NCI-H1694 treated with DMSO at 0.1 percent for 48 hours (cell line): ENCODE measurements at regions not wholly inside any gene's neighbourhood (a gene's known extent, or its start where the extent isn't known, plus 50 kb on each side); places are given as distances from the start of the nearest gene placed in this dataset.
"Not testable (repeated sequence)": the region's sequence is repeated elsewhere in the genome, so short reads cannot be mapped to it uniquely, and the experiment has no call there.

ENCODE experiments used
- DNase-seq: peaks from one replicate; lab custom pipeline; 2025; lab: John Stamatoyannopoulos, UW

DNA sequence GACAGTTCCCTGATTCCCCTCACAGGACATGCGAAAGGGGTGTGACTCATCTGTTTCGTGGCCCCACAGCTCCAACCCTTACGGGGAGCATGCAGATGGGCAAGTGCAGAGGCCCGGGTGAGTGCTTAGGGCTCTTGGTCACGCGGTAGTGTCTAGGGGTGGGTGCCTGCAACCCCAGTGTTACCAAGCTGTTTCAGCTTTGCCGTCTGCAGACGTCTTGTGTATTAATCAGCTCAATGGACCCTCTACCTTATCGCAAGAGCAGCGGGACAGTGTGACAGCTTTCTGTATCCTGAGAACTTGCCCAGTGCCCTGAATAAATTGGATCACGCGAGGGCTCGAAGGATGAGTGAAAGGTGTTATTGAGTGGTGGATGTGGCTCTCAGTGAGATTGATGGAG lies 816.4 kb upstream of the ANO3 start:
- DNase-seq, result no peak

DNA sequence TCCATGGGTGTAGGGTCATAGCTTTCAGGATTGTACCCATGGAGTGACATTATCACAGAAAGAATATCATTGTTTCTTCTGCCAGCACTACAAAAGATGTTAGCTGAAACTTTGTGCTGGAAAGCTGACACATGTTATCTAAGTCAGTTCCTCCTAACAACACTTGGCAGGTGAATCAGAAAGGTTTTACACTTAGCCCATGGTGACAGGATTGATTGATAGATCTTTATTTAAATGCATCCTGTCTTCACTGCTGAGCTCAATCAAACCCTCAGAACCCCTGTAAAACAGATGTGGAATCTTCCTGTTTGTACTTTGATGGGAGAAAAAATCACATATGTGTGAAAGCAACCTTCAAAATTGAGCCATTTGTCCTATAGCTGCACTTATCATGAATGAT lies 811.5 kb upstream of the ANO3 start:
- no peak for DNase-seq

- no peak for DNase-seq
These were observed 804.1 kb upstream of the ANO3 start for GRCh38 chr11:25527841-25528240.

GRCh38 chr11:25529572-25529971 lies 802.4 kb upstream of the ANO3 start:
- DNase-seq, result no peak

GRCh38 chr11:25535467-25536272 lies 796.3 kb upstream of the ANO3 start:
- DNase-seq, result no peak

DNA sequence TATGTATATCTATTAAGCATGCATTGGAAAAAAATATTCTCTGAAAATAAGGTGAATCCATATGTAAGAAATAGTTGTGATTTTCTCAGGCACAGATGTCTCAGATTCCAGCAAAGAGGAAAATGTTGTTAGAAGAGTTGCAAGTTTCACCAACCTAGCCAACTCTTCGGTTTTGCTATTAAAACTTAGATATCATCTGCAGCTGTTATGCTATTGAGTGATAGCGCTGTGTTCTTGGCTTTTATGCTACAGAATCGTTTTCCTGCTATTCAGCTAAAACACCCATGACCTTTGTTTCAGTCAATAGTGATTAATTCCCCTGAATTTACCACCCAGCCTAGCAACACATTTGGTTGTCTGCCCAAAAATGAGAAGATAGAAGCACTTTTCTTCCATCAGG lies 795.6 kb upstream of the ANO3 start:
- no peak for DNase-seq

- no peak for DNase-seq
These were observed 794.5 kb upstream of the ANO3 start for GRCh38 chr11:25537393-25537792.

DNA sequence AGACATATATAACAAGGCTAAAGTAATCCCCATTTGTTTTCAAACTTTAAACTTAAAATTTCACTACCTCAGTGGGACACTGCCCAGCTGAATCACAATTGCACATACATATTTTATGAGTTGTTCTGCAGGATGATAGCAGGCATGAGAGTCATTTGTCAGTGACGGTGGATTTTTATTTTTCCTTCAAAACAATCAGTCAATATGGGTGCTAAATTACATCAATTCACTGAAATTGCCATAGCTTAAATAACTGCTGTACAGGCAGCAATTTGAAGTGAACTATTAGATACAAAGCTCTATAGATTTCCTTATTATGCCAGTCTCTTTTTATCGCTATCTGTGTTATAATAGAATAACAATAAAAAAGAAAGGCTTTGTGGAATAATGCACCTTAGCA lies 784.6 kb upstream of the ANO3 start:
- no peak for DNase-seq

DNA sequence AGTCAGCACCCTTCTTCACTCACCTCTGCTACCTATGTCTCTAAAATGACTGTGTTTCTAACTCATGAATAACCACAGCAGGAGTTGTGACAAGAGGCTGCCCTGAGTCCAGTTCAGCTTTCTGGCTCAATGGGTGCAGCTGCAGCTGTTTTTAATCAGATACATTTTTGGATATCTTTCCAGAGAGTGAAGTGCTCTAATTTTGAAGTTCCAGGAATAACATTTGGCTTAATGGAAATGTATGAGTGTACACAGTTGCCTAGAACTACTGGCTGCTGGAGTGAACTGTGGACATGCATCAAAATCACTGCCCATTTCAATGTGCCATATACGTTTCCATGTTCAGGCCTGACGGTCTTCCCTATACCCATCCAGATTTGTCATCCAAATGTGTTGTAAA lies 769.5 kb upstream of the ANO3 start:
- DNase-seq, result no peak

GRCh38 chr11:25565846-25566245 lies 766.1 kb upstream of the ANO3 start:
- no peak for DNase-seq

GRCh38 chr11:25566298-25567200 lies 765.4 kb upstream of the ANO3 start:
- DNase-seq, result no peak

DNA sequence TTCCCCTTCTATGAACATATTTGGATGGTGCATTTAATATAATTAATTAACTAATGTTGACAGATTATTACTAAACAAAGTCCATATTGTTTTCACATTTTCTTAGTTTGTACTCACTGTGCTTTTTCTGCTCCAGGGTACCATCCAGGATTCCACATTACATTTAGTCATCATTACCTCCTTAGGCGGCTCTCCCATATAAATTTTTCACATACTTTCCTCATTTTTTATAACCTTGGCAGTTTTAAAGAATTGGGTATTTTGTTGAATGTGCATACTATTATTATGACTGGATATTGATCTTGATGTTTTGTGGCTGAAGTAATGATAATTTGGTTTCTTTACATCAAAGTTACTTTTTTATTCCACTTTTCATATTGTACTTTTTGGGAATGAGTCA lies 755.6 kb upstream of the ANO3 start:
- DNase-seq, result no peak

DNA sequence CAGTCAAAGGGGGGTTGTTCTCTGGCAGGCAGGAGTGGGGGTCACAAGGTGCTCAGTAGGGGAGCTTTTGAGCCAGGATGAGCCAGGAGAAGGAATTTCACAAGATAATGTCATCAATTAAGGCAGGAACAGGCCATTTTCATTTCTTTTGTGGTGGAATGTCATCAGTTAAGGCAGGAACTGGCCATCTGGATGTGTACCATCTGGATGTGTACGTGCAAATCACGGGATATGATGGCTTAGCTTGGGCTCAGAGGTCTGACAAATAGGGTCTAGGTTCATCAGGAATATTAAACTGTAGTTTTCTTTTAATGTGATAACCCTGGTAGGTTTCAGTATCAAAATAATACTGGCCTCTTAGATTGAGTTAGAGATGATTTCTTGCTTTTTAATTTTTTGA lies 752.4 kb upstream of the ANO3 start:
- not testable (repeated sequence) for DNase-seq

DNA sequence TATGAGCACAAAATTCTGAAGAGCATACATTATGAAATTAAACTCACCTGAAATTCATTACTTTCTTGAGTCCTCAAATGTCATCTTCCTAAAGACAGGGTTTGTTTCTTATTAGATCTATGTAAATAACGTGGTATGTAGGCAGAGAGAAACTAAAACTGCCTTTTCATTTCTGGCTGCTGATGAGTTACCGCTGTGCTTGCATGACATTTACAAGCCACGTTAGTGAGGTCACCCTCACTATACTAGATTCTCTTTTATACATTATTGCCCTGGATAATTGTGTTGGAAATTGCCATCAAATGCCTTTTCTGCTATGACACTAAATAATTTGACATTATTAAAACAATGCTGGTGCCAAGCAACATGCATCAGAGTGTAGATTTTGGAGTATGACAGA lies 748.3 kb upstream of the ANO3 start:
- DNase-seq, result no peak

GRCh38 chr11:25587496-25587895 lies 744.4 kb upstream of the ANO3 start:
- DNase-seq, result no peak

- DNase-seq, result no peak
These were observed 738.7 kb upstream of the ANO3 start for GRCh38 chr11:25593221-25593620.

DNA sequence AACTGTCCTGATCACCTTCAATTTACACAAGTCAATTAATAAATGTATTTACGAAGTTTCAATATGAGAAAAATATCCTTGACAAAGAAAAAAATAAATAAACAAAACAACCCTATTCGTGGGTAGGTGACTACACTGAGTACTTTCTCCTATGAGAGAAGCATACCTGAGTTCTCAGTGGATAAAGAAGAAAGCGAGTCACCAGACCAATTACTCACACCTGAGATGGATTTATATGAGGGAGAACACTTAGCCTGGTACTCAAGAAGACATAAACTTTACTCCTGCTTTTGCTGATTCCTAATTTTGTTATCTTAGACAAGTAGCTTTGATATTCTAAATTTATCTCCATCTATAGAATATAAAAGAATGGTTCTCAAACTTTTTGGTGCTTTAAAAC lies 735.2 kb upstream of the ANO3 start:
- no peak for DNase-seq

DNA sequence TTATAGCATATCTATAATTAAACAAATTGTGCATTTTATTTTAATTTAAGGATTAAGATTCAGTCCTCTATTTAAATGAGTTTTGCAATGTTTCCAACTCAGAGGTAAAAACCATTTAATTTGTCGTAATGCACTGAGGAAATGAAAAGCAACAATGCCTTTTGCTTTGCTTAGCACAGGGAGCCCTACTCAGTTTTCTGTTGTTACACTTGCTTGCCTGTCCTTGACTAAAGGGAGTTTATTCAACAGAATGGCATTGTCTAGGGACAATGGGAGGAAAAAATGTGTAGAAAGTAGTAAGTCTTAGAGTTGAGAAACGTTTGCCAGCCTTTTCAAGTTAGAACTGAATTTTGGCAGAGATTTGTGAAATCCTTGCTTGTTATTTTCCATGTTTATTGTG lies 734.2 kb upstream of the ANO3 start:
- no peak for DNase-seq

DNA sequence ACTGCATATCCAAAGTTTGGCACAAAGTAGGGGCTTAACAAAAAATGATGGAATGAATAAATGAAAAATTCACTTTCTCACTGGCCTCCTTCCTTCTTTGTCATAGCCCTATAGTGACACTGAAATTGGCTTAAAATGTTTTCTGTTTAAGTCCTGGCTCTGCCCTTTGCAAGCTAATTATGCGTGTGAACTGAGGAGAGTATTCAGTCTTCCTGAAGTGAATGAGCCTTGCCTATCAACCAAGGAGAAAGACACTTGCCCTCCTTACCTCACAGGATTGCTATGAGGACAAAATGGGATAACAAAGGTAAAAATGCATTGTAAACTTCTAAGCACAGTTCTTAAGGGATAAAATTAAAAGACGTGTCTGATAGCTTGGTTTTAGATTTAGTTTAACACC lies 729.8 kb upstream of the ANO3 start:
- DNase-seq, result no peak

DNA sequence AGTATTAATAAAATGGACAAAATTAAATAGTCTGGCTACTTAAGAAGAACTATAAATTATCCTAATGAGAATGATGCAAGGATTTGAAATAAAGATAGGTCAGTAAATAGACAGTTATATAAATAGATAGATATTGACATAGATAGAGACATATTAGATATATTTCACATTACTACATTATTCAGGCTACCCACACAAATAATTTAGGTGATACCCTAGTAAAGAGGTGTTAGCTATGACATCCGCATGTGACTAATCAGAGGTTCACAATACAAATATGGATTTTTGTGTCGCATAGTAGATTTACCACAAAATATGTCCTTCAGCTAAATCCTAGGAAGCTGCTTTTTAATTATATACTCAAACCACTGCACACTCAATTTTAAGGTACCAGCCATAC lies 729.0 kb upstream of the ANO3 start:
- DNase-seq, result no peak

- DNase-seq, result no peak
These were observed 719.1 kb upstream of the ANO3 start for GRCh38 chr11:25612806-25613205.

DNA sequence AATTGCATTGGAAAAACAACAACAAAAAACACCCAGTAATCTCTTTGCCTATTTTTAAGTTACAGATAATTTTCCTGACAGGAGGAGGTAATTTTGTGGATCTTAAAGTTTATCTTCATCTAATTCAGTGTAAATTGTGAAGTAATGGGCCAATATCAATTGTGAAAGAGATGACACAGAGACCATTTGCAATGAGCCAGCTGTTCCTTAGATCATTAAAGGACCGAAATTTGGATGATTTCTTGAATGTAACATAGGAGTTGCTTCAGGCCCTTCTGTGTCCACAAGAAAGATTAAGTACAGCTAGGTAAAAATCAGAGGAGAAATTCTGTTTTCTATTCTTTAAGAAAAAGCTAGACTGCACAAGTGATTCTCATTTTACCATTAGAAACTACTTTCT lies 718.5 kb upstream of the ANO3 start:
- DNase-seq, result no peak

DNA sequence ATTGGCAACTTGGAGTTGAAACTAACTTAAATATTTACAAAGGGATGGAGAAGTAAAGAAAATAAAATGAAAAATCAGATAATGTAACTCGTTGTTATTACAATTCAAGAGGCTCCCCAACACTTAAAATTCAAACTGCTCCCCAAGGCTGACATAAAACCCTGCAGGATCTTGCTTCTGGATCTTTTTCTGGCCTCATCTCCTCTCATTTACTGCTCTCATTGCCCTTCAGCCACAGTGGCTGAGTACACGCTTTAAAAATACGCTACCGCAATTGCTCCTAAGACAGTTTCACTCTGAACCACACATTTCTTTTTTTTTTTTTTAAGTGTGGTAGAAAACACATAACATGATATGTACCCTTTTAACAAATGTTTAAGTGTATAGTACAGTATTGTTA lies 718.1 kb upstream of the ANO3 start:
- no peak for DNase-seq
